GM12891 (cell line): ENCODE measurements at regions not wholly inside any gene's neighbourhood (a gene's known extent, or its start where the extent isn't known, plus 50 kb on each side); places are given as distances from the start of the nearest gene placed in this dataset.

Source experiments
- POLR2A ChIP-seq: IDR thresholded peaks from 2 replicates; pipeline ENCODE4 v1.6.1; 2011; ENCODE audit warnings: low read depth, low read length, control low read depth
- POLR2AphosphoS5 ChIP-seq: IDR thresholded peaks from 2 replicates; pipeline ENCODE4 v1.6.1; 2011; ENCODE audit warnings: low read depth, low read length, control low read depth
- SPI1 ChIP-seq: IDR thresholded peaks from 2 replicates; pipeline ENCODE4 v1.6.1; 2011; ENCODE audit warnings: low read depth, low read length, control low read depth

- TF ChIP-seq POLR2A = no peak
- TF ChIP-seq POLR2AphosphoS5 = no peak
- no peak for TF ChIP-seq SPI1
Measured at GRCh38 chr3:115385774-115386730, 237.3 kb upstream of the GAP43 start.
